HUES48 (cell line): ENCODE measurements at regions not wholly inside any gene's neighbourhood (a gene's known extent, or its start where the extent isn't known, plus 50 kb on each side); places are given as distances from the start of the nearest gene placed in this dataset.

Experiments used
- H3K27ac ChIP-seq: one replicate; pipeline ENCODE4 v1.7.0; 2013; ENCODE audit warnings: low read depth, low read length, inconsistent platforms
- H3K27me3 ChIP-seq: 2 replicates; pipeline ENCODE4 v1.6.1; 2013; ENCODE audit warnings: mild to moderate bottlenecking, low read length; ENCODE audit not compliant: control insufficient read depth, insufficient read depth
- H3K36me3 ChIP-seq: 2 replicates; pipeline ENCODE4 v1.6.1; 2013; ENCODE audit warnings: low read length; ENCODE audit not compliant: control insufficient read depth, insufficient read depth
- H3K4me1 ChIP-seq: 2 replicates; pipeline ENCODE4 v1.6.1; 2013; ENCODE audit warnings: mild to moderate bottlenecking, low read length; ENCODE audit not compliant: control insufficient read depth, insufficient read depth
- H3K4me3 ChIP-seq: 2 replicates; pipeline ENCODE4 v1.5.1; 2013; ENCODE audit warnings: mild to moderate bottlenecking, low read depth, low read length
- H3K9ac ChIP-seq: 2 replicates; pipeline ENCODE4 v1.6.1; 2013; ENCODE audit warnings: mild to moderate bottlenecking, low read depth, low read length, moderate library complexity
- H3K9me3 ChIP-seq: 2 replicates; pipeline ENCODE4 v1.6.1; 2013; ENCODE audit warnings: low read length; ENCODE audit not compliant: control insufficient read depth, insufficient read depth

- H3K36me3 ChIP-seq: no peaks in the 10 kb centered on the region
- H3K27me3 ChIP-seq: no peaks in the 10 kb centered on the region
- H3K4me3 ChIP-seq: no peak overlapping the region
- no peak overlapping the region for H3K9ac ChIP-seq
- H3K4me1 ChIP-seq: peaks cover 16% of the 10 kb centered on the region
- H3K27ac ChIP-seq: no peak overlapping the region
- H3K9me3 ChIP-seq: peaks cover 6% of the 10 kb centered on the region; the same call in 1 of the 2 replicates
Observed at GRCh38 chr6:44543664-44544063, 156.2 kb downstream of the CDC5L start.

GRCh38 chr6:44545224-44545623, 157.7 kb downstream of the CDC5L start:
- H3K4me3 ChIP-seq: no peak overlapping the region
- H3K9ac ChIP-seq: no peak overlapping the region
- H3K27ac ChIP-seq: no peak overlapping the region
- H3K4me1 ChIP-seq: peaks cover 16% of the 10 kb centered on the region
- no peaks in the 10 kb centered on the region for H3K36me3 ChIP-seq
- H3K9me3 ChIP-seq: peaks cover 6% of the 10 kb centered on the region; the same call in 1 of the 2 replicates
- H3K27me3 ChIP-seq: no peaks in the 10 kb centered on the region

- Histone ChIP-seq H3K9me3 (no peaks in the 10 kb centered on the region), H3K4me1 (no peaks in the 10 kb centered on the region), H3K27me3 (no peaks in the 10 kb centered on the region), H3K36me3 (no peaks in the 10 kb centered on the region), H3K9ac (no peak overlapping the region), H3K4me3 (no peak overlapping the region), H3K27ac (no peak overlapping the region)
Observed at GRCh38 chr6:44548319-44548718, 160.8 kb downstream of the CDC5L start.

- H3K4me3 ChIP-seq: no peak overlapping the region
- no peaks in the 10 kb centered on the region for H3K4me1 ChIP-seq
- no peak overlapping the region for H3K27ac ChIP-seq
- no peaks in the 10 kb centered on the region for H3K9me3 ChIP-seq
- H3K27me3 ChIP-seq: no peaks in the 10 kb centered on the region
- H3K9ac ChIP-seq: no peak overlapping the region
- no peaks in the 10 kb centered on the region for H3K36me3 ChIP-seq
Observed at GRCh38 chr6:44549516-44549915, 162.0 kb downstream of the CDC5L start.

- no peaks in the 10 kb centered on the region for H3K36me3 ChIP-seq
- no peaks in the 10 kb centered on the region for H3K9me3 ChIP-seq
- H3K27ac ChIP-seq: no peak overlapping the region
- no peak overlapping the region for H3K9ac ChIP-seq
- no peaks in the 10 kb centered on the region for H3K27me3 ChIP-seq
- no peak overlapping the region for H3K4me3 ChIP-seq
- 0 out of 2 replicates have a peak, but pooled peaks cover 2% of the 10 kb centered on the region for H3K4me1 ChIP-seq
Observed at GRCh38 chr6:44554194-44554593, 166.7 kb downstream of the CDC5L start.

GRCh38 chr6:44554861-44555260, 167.4 kb downstream of the CDC5L start:
- H3K36me3 ChIP-seq: no peaks in the 10 kb centered on the region
- peaks cover 9% of the 10 kb centered on the region for H3K4me1 ChIP-seq
- no peak overlapping the region for H3K4me3 ChIP-seq
- H3K27ac ChIP-seq: no peak overlapping the region
- H3K9me3 ChIP-seq: no peaks in the 10 kb centered on the region
- no peaks in the 10 kb centered on the region for H3K27me3 ChIP-seq
- no peak overlapping the region for H3K9ac ChIP-seq

GRCh38 chr6:44556046-44556445, 168.5 kb downstream of the CDC5L start:
- Histone ChIP-seq H3K36me3 (no peaks in the 10 kb centered on the region), H3K9ac (no peak overlapping the region), H3K4me3 (no peak overlapping the region), H3K9me3 (no peaks in the 10 kb centered on the region), H3K4me1 (peaks cover 11% of the 10 kb centered on the region), H3K27me3 (no peaks in the 10 kb centered on the region), H3K27ac (no peak overlapping the region)

GRCh38 chr6:44558024-44558831, 170.7 kb downstream of the CDC5L start:
- no peaks in the 10 kb centered on the region for H3K36me3 ChIP-seq
- H3K9me3 ChIP-seq: no peaks in the 10 kb centered on the region
- no peak overlapping the region for H3K9ac ChIP-seq
- peaks cover 11% of the 10 kb centered on the region for H3K4me1 ChIP-seq
- no peaks in the 10 kb centered on the region for H3K27me3 ChIP-seq
- H3K4me3 ChIP-seq: no peak overlapping the region
- no peak overlapping the region for H3K27ac ChIP-seq

GRCh38 chr6:44558832-44559251, 171.3 kb downstream of the CDC5L start:
- Histone ChIP-seq H3K27ac (no peak overlapping the region), H3K4me1 (peaks cover 11% of the 10 kb centered on the region), H3K27me3 (no peaks in the 10 kb centered on the region), H3K9me3 (no peaks in the 10 kb centered on the region), H3K4me3 (no peak overlapping the region), H3K9ac (no peak overlapping the region), H3K36me3 (no peaks in the 10 kb centered on the region)

GRCh38 chr6:44559486-44560270, 172.2 kb downstream of the CDC5L start:
- no peak overlapping the region for H3K9ac ChIP-seq
- no peak overlapping the region for H3K4me3 ChIP-seq
- no peaks in the 10 kb centered on the region for H3K9me3 ChIP-seq
- peaks cover 15% of the 10 kb centered on the region for H3K4me1 ChIP-seq
- H3K27me3 ChIP-seq: no peaks in the 10 kb centered on the region
- no peaks in the 10 kb centered on the region for H3K36me3 ChIP-seq
- no peak overlapping the region for H3K27ac ChIP-seq

GRCh38 chr6:44560458-44561059, 173.1 kb downstream of the CDC5L start:
- no peaks in the 10 kb centered on the region for H3K36me3 ChIP-seq
- H3K4me1 ChIP-seq: peaks cover 20% of the 10 kb centered on the region
- H3K27ac ChIP-seq: no peak overlapping the region
- H3K4me3 ChIP-seq: no peak overlapping the region
- no peaks in the 10 kb centered on the region for H3K27me3 ChIP-seq
- no peak overlapping the region for H3K9ac ChIP-seq
- no peaks in the 10 kb centered on the region for H3K9me3 ChIP-seq
